ENCODE measurements at regions not wholly inside any gene's neighbourhood (a gene's known extent, or its start where the extent isn't known, plus 50 kb on each side); places are given as distances from the start of the nearest gene placed in this dataset.

DNA sequence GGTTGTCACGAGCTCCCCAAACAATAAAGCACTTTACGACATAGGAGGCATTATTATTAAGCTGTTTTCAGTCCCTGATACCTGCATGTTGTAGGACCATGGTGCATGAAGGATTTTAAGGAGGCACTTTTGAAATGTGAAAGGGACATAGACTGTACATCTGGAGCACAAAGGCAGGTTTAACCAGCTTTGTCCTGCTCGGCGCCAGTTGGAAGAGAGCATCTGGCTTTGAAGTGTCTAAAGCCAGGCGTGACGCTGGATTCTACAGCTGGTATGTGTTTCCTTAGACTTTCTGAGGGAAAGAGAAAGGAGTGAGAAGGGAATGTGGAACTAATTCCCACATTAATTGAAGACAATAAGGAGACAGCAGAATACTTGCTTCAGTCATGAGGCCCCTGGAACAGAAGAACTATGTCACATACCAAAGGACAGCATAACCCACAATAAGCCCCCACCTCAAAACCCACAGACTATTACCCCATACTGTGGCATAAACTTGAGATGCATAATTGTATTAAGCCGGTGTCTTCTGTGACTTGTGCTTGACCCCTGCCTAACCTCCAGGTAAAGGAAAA, 381.0 kb upstream of the MEX3C start:
- no peaks in the 10 kb centered on the region for H3K27me3 ChIP-seq (ENCODE audit: control insufficient read depth, insufficient read depth, low read length)
- no peak overlapping the region for H3K4me3 ChIP-seq (ENCODE audit: low read depth, low read length)
- ChIA-PET POLR2A (no interaction called here), CTCF (no interaction called here)
- no peaks in the 10 kb centered on the region for H3K36me3 ChIP-seq (ENCODE audit: control insufficient read depth, insufficient read depth, low read length)
- TF ChIP-seq, protein P1, sequence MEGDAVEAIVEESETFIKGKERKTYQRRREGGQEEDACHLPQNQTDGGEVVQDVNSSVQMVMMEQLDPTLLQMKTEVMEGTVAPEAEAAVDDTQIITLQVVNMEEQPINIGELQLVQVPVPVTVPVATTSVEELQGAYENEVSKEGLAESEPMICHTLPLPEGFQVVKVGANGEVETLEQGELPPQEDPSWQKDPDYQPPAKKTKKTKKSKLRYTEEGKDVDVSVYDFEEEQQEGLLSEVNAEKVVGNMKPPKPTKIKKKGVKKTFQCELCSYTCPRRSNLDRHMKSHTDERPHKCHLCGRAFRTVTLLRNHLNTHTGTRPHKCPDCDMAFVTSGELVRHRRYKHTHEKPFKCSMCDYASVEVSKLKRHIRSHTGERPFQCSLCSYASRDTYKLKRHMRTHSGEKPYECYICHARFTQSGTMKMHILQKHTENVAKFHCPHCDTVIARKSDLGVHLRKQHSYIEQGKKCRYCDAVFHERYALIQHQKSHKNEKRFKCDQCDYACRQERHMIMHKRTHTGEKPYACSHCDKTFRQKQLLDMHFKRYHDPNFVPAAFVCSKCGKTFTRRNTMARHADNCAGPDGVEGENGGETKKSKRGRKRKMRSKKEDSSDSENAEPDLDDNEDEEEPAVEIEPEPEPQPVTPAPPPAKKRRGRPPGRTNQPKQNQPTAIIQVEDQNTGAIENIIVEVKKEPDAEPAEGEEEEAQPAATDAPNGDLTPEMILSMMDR (IDR thresholded peaks at IDR 0.05; ENCODE audit: insufficient read depth, low read depth, low read length): no peak
- no peak for DNase-seq (ENCODE audit: low read depth)

DNA sequence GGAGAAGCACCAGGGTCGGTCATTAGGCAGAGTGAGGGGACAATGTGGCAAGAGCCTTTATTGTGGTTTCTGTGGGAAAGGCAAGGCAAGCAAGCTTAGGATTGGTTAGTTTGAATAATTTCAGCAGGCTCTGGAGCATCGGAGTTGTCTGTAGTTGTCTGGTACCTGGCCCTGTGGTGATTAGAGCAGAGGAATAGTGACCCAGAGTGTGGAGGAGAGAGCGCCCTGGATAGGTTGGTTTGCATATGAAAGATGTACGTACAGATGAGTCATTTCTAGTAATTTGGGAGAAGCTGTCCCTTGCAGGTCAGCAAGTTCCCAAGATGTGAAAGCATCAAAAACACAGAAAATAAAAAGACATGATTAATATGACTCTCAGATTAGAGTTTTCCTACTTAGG, 383.1 kb upstream of the MEX3C start:
- TF ChIP-seq, protein P1 (IDR thresholded peaks at IDR 0.05; ENCODE audit: insufficient read depth, low read depth, low read length): no peak
- POLR2A ChIA-PET: no interaction called here
- CTCF ChIA-PET: no interaction called here

DNA sequence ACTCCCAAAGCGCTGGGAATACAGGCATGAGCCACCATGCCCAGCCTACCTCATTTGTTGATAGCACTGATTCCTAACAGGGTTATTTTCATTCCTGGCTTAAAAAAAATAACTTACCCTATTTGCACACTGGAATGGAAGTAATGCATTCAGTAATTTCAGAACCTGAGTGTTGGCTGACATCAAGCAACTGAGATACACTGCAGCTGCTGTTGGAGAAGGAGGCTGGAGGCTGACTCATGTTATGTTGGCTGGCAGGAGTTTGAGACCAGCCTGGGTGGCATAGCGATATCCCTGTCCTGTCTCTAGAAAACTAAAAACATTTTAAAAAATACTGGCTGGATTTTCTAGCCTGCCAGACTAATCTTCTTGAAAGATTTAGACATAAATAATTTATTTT, 385.1 kb upstream of the MEX3C start:
- DNase-seq (ENCODE audit: low read depth): no peak
- CTCF ChIA-PET: no interaction called here
- TF ChIP-seq, protein P1 (IDR thresholded peaks at IDR 0.05; ENCODE audit: insufficient read depth, low read depth, low read length): no peak
- no peaks in the 10 kb centered on the region for H3K36me3 ChIP-seq (ENCODE audit: control insufficient read depth, insufficient read depth, low read length)
- POLR2A ChIA-PET: no interaction called here
- no peak overlapping the region for H3K4me3 ChIP-seq (ENCODE audit: low read depth, low read length)
- no peaks in the 10 kb centered on the region for H3K27me3 ChIP-seq (ENCODE audit: control insufficient read depth, insufficient read depth, low read length)

More for the DNA sequence above, 383.1 kb upstream of the MEX3C start:
- DNase-seq (ENCODE audit: low read depth): no peak
- Histone ChIP-seq H3K4me3 (ENCODE audit: low read depth, low read length) (no peak overlapping the region), H3K36me3 (ENCODE audit: control insufficient read depth, insufficient read depth, low read length) (no peaks in the 10 kb centered on the region), H3K27me3 (ENCODE audit: control insufficient read depth, insufficient read depth, low read length) (no peaks in the 10 kb centered on the region)

DNA sequence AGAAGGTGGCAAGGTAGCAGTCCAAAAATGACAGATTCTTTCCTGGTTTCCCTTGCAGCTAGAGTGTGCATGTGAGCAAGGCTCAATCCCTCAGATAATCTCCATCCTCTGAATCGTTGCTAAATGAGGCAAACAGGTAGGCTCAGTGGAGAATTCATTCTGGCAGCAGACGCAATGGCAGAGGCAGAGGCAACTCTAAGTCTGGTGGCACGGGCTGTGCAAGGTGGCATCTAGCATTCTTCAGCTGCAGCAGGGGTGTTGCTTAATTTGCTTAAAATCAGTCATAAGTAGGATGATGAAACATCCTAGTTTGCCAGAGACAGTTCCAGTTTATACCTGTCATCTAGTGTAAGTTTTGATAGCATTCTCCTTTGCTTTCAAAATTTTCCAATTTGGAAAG, 391.1 kb upstream of the MEX3C start:
- no peaks in the 10 kb centered on the region for H3K27me3 ChIP-seq (ENCODE audit: control insufficient read depth, insufficient read depth, low read length)
- DNase-seq (ENCODE audit: low read depth): no peak
- ChIA-PET CTCF (no interaction called here), POLR2A (no interaction called here)
- no peaks in the 10 kb centered on the region for H3K36me3 ChIP-seq (ENCODE audit: control insufficient read depth, insufficient read depth, low read length)
- no peak overlapping the region for H3K4me3 ChIP-seq (ENCODE audit: low read depth, low read length)
- TF ChIP-seq, protein P1 (IDR thresholded peaks at IDR 0.05; ENCODE audit: insufficient read depth, low read depth, low read length): no peak

DNA sequence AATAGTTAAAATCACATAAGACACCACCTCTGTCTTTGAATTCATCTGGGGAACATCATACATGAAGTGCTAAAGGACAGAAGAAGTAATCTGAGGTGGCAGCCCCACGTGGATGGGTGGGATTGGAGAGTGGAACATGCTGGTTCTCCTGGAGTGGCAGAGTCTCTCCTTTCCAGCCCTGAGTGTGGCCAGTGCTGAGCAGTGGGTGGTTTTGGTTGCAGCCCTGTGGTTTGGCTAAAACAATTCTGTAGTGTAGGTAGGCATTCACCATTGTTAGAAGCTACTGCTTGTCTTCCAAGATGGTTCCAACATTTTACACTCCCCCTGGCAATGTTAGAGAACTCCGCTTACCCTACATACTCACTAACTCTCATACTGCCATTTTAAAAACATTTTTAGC, 396.4 kb upstream of the MEX3C start:
- no peak for DNase-seq (ENCODE audit: low read depth)
- Histone ChIP-seq H3K27me3 (ENCODE audit: control insufficient read depth, insufficient read depth, low read length) (no peaks in the 10 kb centered on the region), H3K36me3 (ENCODE audit: control insufficient read depth, insufficient read depth, low read length) (no peaks in the 10 kb centered on the region), H3K4me3 (ENCODE audit: low read depth, low read length) (no peak overlapping the region)
- ChIA-PET POLR2A (no interaction called here), CTCF (no interaction called here)
- TF ChIP-seq, protein P1 (IDR thresholded peaks at IDR 0.05; ENCODE audit: insufficient read depth, low read depth, low read length): no peak
